Gastroesophageal sphincter (tissue), 3 donors: ENCODE measurements at regions not wholly inside any gene's neighbourhood (a gene's known extent, or its start where the extent isn't known, plus 50 kb on each side); places are given as distances from the start of the nearest gene placed in this dataset.

Source experiments
- POLR2A ChIP-seq, 2 donors: fragments of 450-650 bp; IDR thresholded peaks; one replicate each; pipeline ENCODE4 v1.6.1; 2017; ENCODE audit warnings: antibody characterized with exemption in 2 of 2, mild to moderate bottlenecking in 2 of 2, moderate library complexity in 1 of 2
- POLR2AphosphoS5 ChIP-seq: sonication (generic); formaldehyde crosslinking; IDR thresholded peaks from one replicate; pipeline ENCODE4 v1.6.1; 2017; ENCODE audit warnings: antibody characterized with exemption
- TF ChIP-seq, protein P1 (sequence below), 4 experiments: fragments of 200-600 bp in 2 of 4; fragments of 450-650 bp in 2 of 4; sonication (generic) in 1 of 4; IDR thresholded peaks; one replicate each; pipeline ENCODE4 v1.5.1; 2017 to 2019; ENCODE audit warnings: antibody characterized with exemption in 4 of 4, mild to moderate bottlenecking in 2 of 4, moderate library complexity in 2 of 4

DNA sequence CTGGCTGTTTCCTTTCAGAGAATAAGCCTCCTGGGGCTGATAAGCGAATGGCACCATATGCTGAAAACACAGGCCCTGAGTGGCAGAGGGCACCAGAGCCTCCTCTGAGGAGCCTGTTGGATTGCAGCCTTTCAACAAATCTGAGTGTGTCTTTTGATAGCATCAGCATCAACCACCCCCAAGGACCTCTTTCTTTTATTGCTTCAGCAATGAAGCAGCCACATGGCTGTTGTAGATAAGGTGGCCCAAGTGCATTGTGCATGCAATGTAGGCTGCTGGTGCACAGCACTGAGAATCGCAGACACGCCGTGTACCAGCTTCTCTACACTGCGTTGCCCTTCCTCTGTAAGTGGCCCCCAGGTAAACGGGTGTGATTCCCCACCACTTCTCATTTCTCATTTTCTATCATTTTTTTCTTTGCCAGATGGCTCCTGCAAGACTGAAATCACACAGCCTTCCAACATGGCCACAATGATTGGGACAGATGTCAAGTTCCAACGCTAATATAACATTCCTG, 191.7 kb downstream of the DAD1 start:
- TF ChIP-seq, protein P1, sequence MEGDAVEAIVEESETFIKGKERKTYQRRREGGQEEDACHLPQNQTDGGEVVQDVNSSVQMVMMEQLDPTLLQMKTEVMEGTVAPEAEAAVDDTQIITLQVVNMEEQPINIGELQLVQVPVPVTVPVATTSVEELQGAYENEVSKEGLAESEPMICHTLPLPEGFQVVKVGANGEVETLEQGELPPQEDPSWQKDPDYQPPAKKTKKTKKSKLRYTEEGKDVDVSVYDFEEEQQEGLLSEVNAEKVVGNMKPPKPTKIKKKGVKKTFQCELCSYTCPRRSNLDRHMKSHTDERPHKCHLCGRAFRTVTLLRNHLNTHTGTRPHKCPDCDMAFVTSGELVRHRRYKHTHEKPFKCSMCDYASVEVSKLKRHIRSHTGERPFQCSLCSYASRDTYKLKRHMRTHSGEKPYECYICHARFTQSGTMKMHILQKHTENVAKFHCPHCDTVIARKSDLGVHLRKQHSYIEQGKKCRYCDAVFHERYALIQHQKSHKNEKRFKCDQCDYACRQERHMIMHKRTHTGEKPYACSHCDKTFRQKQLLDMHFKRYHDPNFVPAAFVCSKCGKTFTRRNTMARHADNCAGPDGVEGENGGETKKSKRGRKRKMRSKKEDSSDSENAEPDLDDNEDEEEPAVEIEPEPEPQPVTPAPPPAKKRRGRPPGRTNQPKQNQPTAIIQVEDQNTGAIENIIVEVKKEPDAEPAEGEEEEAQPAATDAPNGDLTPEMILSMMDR (IDR thresholded peaks at IDR 0.05): no peak
- TF ChIP-seq POLR2A (IDR thresholded peaks at IDR 0.05) (no peak), POLR2AphosphoS5 (no peak)
